ENCODE measurements at regions not wholly inside any gene's neighbourhood (a gene's known extent, or its start where the extent isn't known, plus 50 kb on each side); places are given as distances from the start of the nearest gene placed in this dataset.

GRCh38 chr22:46079093-46079860, 71.0 kb upstream of the PPARA start:
- H3K4me1 Mint-ChIP-seq = peaks cover 9% of the 10 kb centered on the region

GRCh38 chr22:46079861-46080821, 70.2 kb upstream of the PPARA start:
- H3K36me3 Mint-ChIP-seq (ENCODE audit: low read depth) = no peaks in the 10 kb centered on the region
- intact Hi-C loops (cut with micrococcal nuclease) = no loop called here

More at GRCh38 chr22:46079093-46079860, 71.0 kb upstream of the PPARA start:
- no peaks in the 10 kb centered on the region for H3K9me3 Mint-ChIP-seq
- DNase-seq = no peak
- intact Hi-C loops (cut with micrococcal nuclease) = no loop called here
- H3K36me3 Mint-ChIP-seq (ENCODE audit: low read depth) = no peaks in the 10 kb centered on the region
- no peak overlapping the region for H3K27ac Mint-ChIP-seq
- no peaks in the 10 kb centered on the region for H3K27me3 Mint-ChIP-seq
- H3K4me3 Mint-ChIP-seq = no peak overlapping the region

GRCh38 chr22:46081036-46081830, 69.1 kb upstream of the PPARA start:
- no peak for DNase-seq
- Mint-ChIP-seq H3K4me3 (no peak overlapping the region), H3K27me3 (no peaks in the 10 kb centered on the region), H3K4me1 (no peaks in the 10 kb centered on the region), H3K36me3 (ENCODE audit: low read depth) (no peaks in the 10 kb centered on the region), H3K27ac (no peak overlapping the region), H3K9me3 (no peaks in the 10 kb centered on the region)
- intact Hi-C loops (cut with micrococcal nuclease) = no loop called here

More at GRCh38 chr22:46079861-46080821, 70.2 kb upstream of the PPARA start:
- Mint-ChIP-seq H3K27me3 (no peaks in the 10 kb centered on the region), H3K27ac (no peak overlapping the region), H3K9me3 (no peaks in the 10 kb centered on the region), H3K4me3 (no peak overlapping the region), H3K4me1 (peaks cover 3% of the 10 kb centered on the region)
- no peak for DNase-seq

GRCh38 chr22:46081831-46082210, 68.5 kb upstream of the PPARA start:
- Mint-ChIP-seq H3K27me3 (no peaks in the 10 kb centered on the region), H3K4me1 (no peaks in the 10 kb centered on the region), H3K9me3 (no peaks in the 10 kb centered on the region), H3K36me3 (ENCODE audit: low read depth) (no peaks in the 10 kb centered on the region), H3K4me3 (no peak overlapping the region), H3K27ac (no peak overlapping the region)
- DNase-seq = no peak
- intact Hi-C loops (cut with micrococcal nuclease) = no loop called here

- no peaks in the 10 kb centered on the region for H3K36me3 Mint-ChIP-seq (ENCODE audit: low read depth)
- H3K27ac Mint-ChIP-seq = no peak overlapping the region
- H3K4me1 Mint-ChIP-seq = no peaks in the 10 kb centered on the region
- no peak for DNase-seq
- intact Hi-C loops (cut with micrococcal nuclease) = no loop called here
- no peaks in the 10 kb centered on the region for H3K27me3 Mint-ChIP-seq
- H3K4me3 Mint-ChIP-seq = no peak overlapping the region
- H3K9me3 Mint-ChIP-seq = no peaks in the 10 kb centered on the region
Measured at GRCh38 chr22:46082633-46083032, 67.7 kb upstream of the PPARA start.

GRCh38 chr22:46083383-46084350, 66.7 kb upstream of the PPARA start:
- Mint-ChIP-seq H3K36me3 (ENCODE audit: low read depth) (no peaks in the 10 kb centered on the region), H3K4me3 (no peak overlapping the region), H3K27ac (no peak overlapping the region), H3K27me3 (no peaks in the 10 kb centered on the region), H3K9me3 (no peaks in the 10 kb centered on the region), H3K4me1 (no peaks in the 10 kb centered on the region)
- intact Hi-C loops (cut with micrococcal nuclease) = no loop called here
- no peak for DNase-seq

GRCh38 chr22:46084376-46084775, 66.0 kb upstream of the PPARA start:
- Mint-ChIP-seq H3K27me3 (no peaks in the 10 kb centered on the region), H3K36me3 (ENCODE audit: low read depth) (no peaks in the 10 kb centered on the region), H3K9me3 (no peaks in the 10 kb centered on the region), H3K4me1 (no peaks in the 10 kb centered on the region), H3K4me3 (no peak overlapping the region), H3K27ac (no peak overlapping the region)
- no peak for DNase-seq
- intact Hi-C loops (cut with micrococcal nuclease) = no loop called here

- Mint-ChIP-seq H3K4me3 (no peak overlapping the region), H3K27ac (no peak overlapping the region), H3K4me1 (no peaks in the 10 kb centered on the region), H3K27me3 (no peaks in the 10 kb centered on the region), H3K9me3 (no peaks in the 10 kb centered on the region), H3K36me3 (ENCODE audit: low read depth) (no peaks in the 10 kb centered on the region)
- intact Hi-C loops (cut with micrococcal nuclease) = no loop called here
- DNase-seq = no peak
Measured at GRCh38 chr22:46084943-46085827, 65.1 kb upstream of the PPARA start.

- no peak overlapping the region for H3K4me3 Mint-ChIP-seq
- no peak for DNase-seq
- no peaks in the 10 kb centered on the region for H3K4me1 Mint-ChIP-seq
- H3K27ac Mint-ChIP-seq = no peak overlapping the region
- H3K9me3 Mint-ChIP-seq = no peaks in the 10 kb centered on the region
- intact Hi-C loops (cut with micrococcal nuclease) = no loop called here
- H3K36me3 Mint-ChIP-seq (ENCODE audit: low read depth) = no peaks in the 10 kb centered on the region
- H3K27me3 Mint-ChIP-seq = no peaks in the 10 kb centered on the region
Measured at GRCh38 chr22:46085828-46086576, 64.3 kb upstream of the PPARA start.

GRCh38 chr22:46086577-46087335, 63.6 kb upstream of the PPARA start:
- intact Hi-C loops (cut with micrococcal nuclease) = no loop called here
- Mint-ChIP-seq H3K9me3 (no peaks in the 10 kb centered on the region), H3K36me3 (ENCODE audit: low read depth) (no peaks in the 10 kb centered on the region), H3K4me3 (no peak overlapping the region), H3K27me3 (no peaks in the 10 kb centered on the region), H3K4me1 (no peaks in the 10 kb centered on the region), H3K27ac (no peak overlapping the region)
- DNase-seq = no peak

- H3K4me3 Mint-ChIP-seq = no peak overlapping the region
- H3K4me1 Mint-ChIP-seq = no peaks in the 10 kb centered on the region
- no peak for DNase-seq
- no peaks in the 10 kb centered on the region for H3K9me3 Mint-ChIP-seq
- intact Hi-C loops (cut with micrococcal nuclease) = no loop called here
- H3K36me3 Mint-ChIP-seq (ENCODE audit: low read depth) = no peaks in the 10 kb centered on the region
- no peak overlapping the region for H3K27ac Mint-ChIP-seq
- H3K27me3 Mint-ChIP-seq = no peaks in the 10 kb centered on the region
Measured at GRCh38 chr22:46087336-46087690, 63.0 kb upstream of the PPARA start.

All from activated CD4-positive, alpha-beta T cell treated with anti-CD3 and anti-CD28 coated beads, Interleukin-2, amount 10 ng/mL, durations not matched to agents 24 days and 14 days (primary cell).